ENCODE measurements at regions not wholly inside any gene's neighbourhood (a gene's known extent, or its start where the extent isn't known, plus 50 kb on each side); places are given as distances from the start of the nearest gene placed in this dataset.
"Not testable (repeated sequence)": the region's sequence is repeated elsewhere in the genome, so short reads cannot be mapped to it uniquely, and the experiment has no call there.

GRCh38 chr3:26291840-26292239 is 330.7 kb upstream of the LRRC3B start:
- no peak for DNase-seq

- no peak for DNase-seq
Measured at GRCh38 chr3:26292780-26293179, 329.8 kb upstream of the LRRC3B start.

DNA sequence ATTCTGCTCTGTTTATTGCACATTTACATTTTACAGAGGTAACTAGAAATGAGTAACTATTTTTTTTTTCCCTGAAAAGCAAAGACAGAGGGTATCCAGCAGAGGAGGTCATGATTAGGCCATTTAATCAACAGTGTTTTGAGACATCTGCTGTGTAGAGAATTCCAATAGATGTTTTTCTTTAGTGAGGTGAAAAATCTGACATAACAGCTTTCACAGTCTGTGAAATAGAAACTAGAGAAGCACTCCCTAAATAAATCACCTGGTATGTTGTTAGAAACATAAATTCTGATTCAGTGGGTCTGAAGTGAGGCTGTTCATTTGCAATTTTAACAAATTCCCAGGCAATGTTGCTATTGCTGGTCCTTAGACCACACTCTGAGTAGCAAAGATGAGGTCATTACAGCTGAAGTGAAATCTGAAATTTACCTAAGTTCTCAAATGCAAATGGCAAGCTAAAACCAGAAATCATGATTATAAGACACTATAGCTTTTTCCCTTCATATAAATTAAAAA is 329.2 kb upstream of the LRRC3B start:
- no peak for DNase-seq

- DNase-seq: no peak
Measured at GRCh38 chr3:26307192-26307591, 315.4 kb upstream of the LRRC3B start.

- DNase-seq: no peak
Measured at GRCh38 chr3:26307787-26308186, 314.8 kb upstream of the LRRC3B start.

DNA sequence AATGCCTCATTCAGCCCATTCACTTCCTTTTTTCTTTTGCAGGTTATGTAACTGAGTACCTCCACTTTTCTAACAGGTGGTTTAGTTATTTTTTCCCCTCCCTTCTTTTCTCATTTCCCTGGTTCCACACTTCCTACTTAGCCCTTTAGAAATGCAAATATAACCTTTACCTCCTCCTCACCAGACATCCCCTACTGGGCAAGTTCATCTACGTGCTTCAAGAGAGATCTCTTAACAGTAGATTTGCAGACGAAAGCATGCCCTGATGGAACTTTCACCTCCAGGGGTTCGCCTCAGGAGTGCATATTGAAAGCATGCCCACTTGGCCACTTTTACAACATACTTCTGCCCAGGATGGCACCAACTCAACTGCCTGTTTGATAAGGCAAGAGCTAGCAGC is 314.1 kb upstream of the LRRC3B start:
- no peak for DNase-seq

- not testable (repeated sequence) for DNase-seq
Measured at GRCh38 chr3:26309536-26309935, 313.0 kb upstream of the LRRC3B start.

DNA sequence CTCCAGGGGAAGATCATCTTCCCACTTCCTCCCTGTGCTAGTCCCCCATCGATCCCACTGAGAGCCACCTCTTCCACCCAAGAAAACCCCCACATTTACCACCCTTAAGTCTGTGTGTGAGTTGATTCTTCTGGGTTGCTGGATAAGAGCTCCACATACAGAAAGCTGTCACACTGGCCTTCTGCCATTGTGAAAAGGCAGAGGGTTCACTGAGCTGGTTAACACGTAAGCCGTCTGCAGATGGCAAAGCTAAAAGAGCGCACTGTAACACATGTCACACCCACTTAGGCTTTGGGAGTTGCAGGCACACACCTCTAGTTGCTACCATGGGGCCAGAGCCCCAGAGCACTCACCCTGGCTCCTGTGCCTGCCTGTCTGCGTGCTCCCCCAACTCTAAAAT is 309.8 kb upstream of the LRRC3B start:
- DNase-seq: no peak

- no peak for DNase-seq
Measured at GRCh38 chr3:26316472-26316871, 306.1 kb upstream of the LRRC3B start.

GRCh38 chr3:26323741-26324140 is 298.8 kb upstream of the LRRC3B start:
- not testable (repeated sequence) for DNase-seq

DNA sequence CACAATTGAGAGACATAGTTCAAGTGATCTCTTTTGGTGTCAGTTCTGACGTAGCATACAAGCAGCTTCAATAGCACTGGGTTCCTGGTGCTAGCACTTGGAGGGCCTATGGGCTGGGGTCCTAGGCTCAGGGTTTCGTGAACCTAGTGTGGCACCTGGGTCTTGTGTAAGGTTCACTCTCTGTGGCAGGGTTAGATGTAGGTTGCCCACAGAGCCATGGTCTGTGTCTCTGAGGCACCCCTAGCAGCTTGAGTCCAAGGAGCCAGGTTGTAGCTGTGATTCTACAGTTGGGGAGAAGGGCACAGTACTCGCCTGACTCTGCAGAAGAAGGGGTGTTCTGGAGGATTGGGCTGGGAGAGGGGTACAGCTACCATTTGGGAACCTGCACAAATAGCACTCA is 282.6 kb upstream of the LRRC3B start:
- no peak for DNase-seq

DNA sequence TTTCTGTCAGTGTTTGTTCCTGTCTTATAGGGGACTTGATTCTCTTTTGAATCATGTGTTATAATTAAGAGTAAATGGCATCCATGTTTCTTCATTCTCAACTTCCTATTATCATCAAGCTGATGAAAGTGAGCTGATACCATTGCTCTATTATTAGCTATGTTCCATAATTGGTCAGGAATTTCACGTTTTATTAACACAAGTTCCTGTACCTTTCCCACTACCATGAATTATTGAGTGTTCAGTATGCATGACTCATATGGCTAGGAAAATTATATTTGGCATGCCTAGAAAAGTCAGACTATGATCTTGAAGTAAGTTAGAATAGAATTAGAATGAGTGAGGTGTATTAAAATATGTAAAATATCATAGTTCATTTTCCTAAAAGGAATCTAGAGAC is 278.9 kb upstream of the LRRC3B start:
- DNase-seq: no peak

- no peak for DNase-seq
Measured at GRCh38 chr3:26345613-26346012, 277.0 kb upstream of the LRRC3B start.

GRCh38 chr3:26346497-26346896 is 276.1 kb upstream of the LRRC3B start:
- DNase-seq: no peak

DNA sequence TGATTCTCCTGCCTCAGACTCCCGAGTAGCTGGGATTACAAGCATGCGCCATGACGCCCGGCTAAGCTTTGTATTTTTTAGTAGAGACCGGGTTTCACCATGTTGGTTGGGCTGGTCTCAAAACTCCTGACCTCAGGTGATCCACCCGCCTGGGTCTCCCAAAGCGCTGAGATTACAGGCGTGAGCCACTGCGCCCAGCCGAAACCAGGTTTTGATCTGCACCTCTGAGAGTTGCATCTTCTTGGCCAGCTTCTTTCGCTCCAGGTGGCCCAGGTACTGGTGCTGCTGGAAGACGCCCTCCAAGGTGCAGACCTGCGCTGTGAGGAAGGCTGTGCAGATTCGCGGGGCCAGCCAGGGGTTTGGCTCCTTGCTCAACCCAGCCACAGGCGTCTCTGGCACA is 275.4 kb upstream of the LRRC3B start:
- DNase-seq: no peak

DNA sequence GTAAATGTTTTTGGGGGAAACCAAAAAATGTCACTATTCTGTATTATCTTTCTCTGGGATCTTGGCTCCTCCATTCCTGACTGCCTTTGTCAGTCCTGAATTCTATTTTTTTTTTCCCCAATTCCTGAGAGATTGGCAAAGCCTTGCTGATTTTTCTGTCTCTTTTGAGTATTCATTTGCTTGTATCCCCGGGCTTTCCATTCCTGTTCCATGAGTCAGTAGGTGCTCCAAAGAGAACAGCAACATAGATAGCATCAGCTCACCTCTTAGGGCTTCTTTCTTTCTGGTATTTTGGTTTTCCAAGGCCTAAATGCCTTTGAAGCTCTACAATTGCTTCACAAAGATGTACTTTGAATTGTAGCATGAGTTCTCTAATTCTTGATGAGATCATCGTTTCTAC is 271.7 kb upstream of the LRRC3B start:
- no peak for DNase-seq

- DNase-seq: no peak
Measured at GRCh38 chr3:26353097-26353496, 269.5 kb upstream of the LRRC3B start.

DNA sequence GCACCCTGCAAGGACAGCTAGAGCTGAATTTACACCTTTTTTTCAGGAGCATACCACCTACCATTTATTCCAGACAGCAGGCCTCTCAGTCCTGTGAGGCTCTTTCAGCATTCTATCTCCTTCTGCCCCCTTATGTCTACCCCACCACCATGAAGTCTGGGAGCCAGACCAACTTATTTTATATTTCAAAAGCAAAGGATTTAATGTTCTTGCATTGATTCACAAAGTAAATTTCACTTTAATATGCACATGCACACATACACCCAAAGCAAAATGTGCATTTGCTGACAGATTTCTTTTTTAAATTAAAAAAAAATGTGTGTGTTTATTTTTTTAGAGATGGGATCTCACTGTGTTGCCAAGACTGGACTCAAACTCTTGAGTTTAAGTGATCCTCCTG is 264.2 kb upstream of the LRRC3B start:
- no peak for DNase-seq

GRCh38 chr3:26365706-26366105 is 256.9 kb upstream of the LRRC3B start:
- no peak for DNase-seq

GRCh38 chr3:26368312-26368711 is 254.3 kb upstream of the LRRC3B start:
- DNase-seq: no peak

DNA sequence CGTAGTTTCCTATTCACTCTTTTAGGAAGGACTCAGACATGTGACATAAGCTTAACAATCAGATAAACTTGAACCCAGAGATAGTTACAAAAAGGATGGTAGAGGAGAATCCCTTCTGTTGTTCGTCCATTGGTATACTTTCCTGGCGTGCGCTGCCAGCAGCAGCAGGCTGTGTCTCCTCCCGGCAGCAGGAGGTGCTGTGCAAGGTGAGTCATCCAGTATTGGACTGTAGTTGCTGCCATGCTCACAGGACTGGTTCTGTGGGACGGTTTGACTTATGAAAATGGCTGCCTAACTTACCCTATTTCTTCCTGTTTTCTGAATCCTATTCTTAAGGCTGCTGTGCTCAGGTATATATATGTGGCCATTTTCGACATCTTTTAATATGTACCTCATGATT is 253.4 kb upstream of the LRRC3B start:
- DNase-seq: no peak

GRCh38 chr3:26375843-26376530 is 246.6 kb upstream of the LRRC3B start:
- no peak for DNase-seq

- DNase-seq: no peak
Measured at GRCh38 chr3:26381411-26381810, 241.2 kb upstream of the LRRC3B start.

GRCh38 chr3:26406636-26407035 is 215.9 kb upstream of the LRRC3B start:
- DNase-seq: no peak

GRCh38 chr3:26418553-26418952 is 204.0 kb upstream of the LRRC3B start:
- DNase-seq: no peak
